Gastrocnemius medialis (tissue), 4 donors: ENCODE measurements at regions not wholly inside any gene's neighbourhood (a gene's known extent, or its start where the extent isn't known, plus 50 kb on each side); places are given as distances from the start of the nearest gene placed in this dataset.

Experiments used
- ATAC-seq, 2 donors: fragments of 150-250 bp; one replicate each; pipeline ENCODE4 v1.9.1; 2016
- DNase-seq, 2 donors: peaks; one replicate each; pipeline ENCODE4 v3.0.0-alpha.2; 2019
- H3K27ac ChIP-seq, 4 donors: fragments of 200-600 bp; sonication (generic); 1 replicate in 1 of 4; 2 replicates in 3 of 4; pipeline ENCODE4 v1.5.1; 2016 to 2018; ENCODE audit warnings: mild to moderate bottlenecking in 2 of 4, moderate library complexity in 1 of 4
- H3K27me3 ChIP-seq, 3 donors: fragments of 200-600 bp; sonication (generic) in 2 of 3; 1 replicate in 1 of 3; 2 replicates in 2 of 3; pipeline versions ENCODE4 v1.5.1 to v1.6.0; 2016 to 2019; ENCODE audit warnings: mild to moderate bottlenecking in 1 of 3, moderate library complexity in 1 of 3
- H3K36me3 ChIP-seq, 2 donors: fragments of 200-600 bp; sonication (generic) in 1 of 2; one replicate each; pipeline ENCODE4 v1.5.1; 2017 to 2018
- H3K4me1 ChIP-seq, 2 donors: fragments of 200-600 bp; sonication (generic) in 1 of 2; one replicate each; pipeline ENCODE4 v1.5.1; 2016 to 2017; ENCODE audit warnings: mild to moderate bottlenecking in 2 of 2
- H3K4me3 ChIP-seq, 4 donors: fragments of 200-600 bp; sonication (generic) in 3 of 4; 1 replicate in 1 of 4; 2 replicates in 3 of 4; pipeline ENCODE4 v1.5.1; 2016 to 2019; ENCODE audit warnings: mild to moderate bottlenecking in 2 of 4
- H3K9me3 ChIP-seq, 3 donors: fragments of 200-600 bp; sonication (generic) in 2 of 3; 1 replicate in 1 of 3; 2 replicates in 2 of 3; pipeline ENCODE4 v1.5.1; 2016 to 2019
- POLR2A ChIP-seq, 2 donors: fragments of 450-650 bp; IDR thresholded peaks; one replicate each; pipeline ENCODE4 v1.6.1; 2017; ENCODE audit warnings: antibody characterized with exemption in 2 of 2, mild to moderate bottlenecking in 2 of 2, moderate library complexity in 2 of 2
- in situ Hi-C, 4 donors: fragments of 200-750 bp; cut with MboI; loops; one replicate each; pipeline versions ENCODE4 v1.15.0 to v1.8.0; 2017; ENCODE audit warnings: low sequenced_read_pairs in 4 of 4
- intact Hi-C: fragments of 100-400 bp; cut with DNase I; formaldehyde crosslinking; loops from one replicate; pipeline ENCODE4 v1.15.1; 2023; ENCODE audit warnings: low total_unique reads
- TF ChIP-seq, protein P1 (sequence below), 5 experiments: fragments of 450-650 bp in 3 of 5; fragments of 200-600 bp in 2 of 5; sonication (generic) in 2 of 5; IDR thresholded peaks in 4 of 5; conservative IDR thresholded peaks in 1 of 5; 1 replicate in 4 of 5; 2 replicates in 1 of 5; pipeline ENCODE4 v1.5.1; 2016 to 2019; ENCODE audit warnings: antibody characterized with exemption in 5 of 5, mild to moderate bottlenecking in 3 of 5, moderate library complexity in 3 of 5

DNA sequence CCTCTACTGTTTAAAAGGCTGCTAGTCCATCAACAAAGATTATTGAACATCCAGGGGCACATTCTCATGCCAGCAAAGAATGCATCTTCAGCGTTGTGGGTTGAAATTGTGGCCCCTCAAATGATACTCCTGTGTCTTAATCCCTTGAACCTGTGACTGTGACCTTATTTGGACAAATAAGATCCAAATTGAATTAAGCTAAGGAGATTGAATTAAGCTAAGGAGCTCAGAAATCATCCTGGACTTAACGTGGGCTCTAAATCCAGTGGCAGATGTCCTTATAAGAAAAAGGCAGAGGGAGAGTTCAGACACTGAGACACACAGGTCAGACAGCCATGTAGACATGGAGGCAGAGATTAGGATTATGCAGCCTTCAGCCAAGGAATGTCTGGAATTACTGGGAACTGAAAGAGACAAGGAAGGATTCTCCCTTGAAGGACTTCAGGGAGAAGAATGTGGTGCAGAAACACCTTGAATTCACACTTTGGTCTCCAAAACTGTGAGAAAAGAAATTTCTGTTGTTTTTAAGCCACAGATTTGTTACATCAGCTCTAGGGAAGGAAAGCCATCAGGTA lies 57.3 kb upstream of the SLC24A5 start:
- TF ChIP-seq, protein P1, sequence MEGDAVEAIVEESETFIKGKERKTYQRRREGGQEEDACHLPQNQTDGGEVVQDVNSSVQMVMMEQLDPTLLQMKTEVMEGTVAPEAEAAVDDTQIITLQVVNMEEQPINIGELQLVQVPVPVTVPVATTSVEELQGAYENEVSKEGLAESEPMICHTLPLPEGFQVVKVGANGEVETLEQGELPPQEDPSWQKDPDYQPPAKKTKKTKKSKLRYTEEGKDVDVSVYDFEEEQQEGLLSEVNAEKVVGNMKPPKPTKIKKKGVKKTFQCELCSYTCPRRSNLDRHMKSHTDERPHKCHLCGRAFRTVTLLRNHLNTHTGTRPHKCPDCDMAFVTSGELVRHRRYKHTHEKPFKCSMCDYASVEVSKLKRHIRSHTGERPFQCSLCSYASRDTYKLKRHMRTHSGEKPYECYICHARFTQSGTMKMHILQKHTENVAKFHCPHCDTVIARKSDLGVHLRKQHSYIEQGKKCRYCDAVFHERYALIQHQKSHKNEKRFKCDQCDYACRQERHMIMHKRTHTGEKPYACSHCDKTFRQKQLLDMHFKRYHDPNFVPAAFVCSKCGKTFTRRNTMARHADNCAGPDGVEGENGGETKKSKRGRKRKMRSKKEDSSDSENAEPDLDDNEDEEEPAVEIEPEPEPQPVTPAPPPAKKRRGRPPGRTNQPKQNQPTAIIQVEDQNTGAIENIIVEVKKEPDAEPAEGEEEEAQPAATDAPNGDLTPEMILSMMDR (IDR thresholded peaks at IDR 0.05 in 4 of 5, conservative IDR thresholded peaks at IDR 0.05 in 1 of 5) = no peak
- no peak for TF ChIP-seq POLR2A (IDR thresholded peaks at IDR 0.05)
- no peak overlapping the region for H3K4me3 ChIP-seq
- ATAC-seq = no peak
- H3K4me1 ChIP-seq = no peaks in the 10 kb centered on the region
- no peaks in the 10 kb centered on the region for H3K9me3 ChIP-seq
- intact Hi-C loops (no loop called here), in situ Hi-C loops (no loop called here)
- no peaks in the 10 kb centered on the region for H3K36me3 ChIP-seq
- H3K27ac ChIP-seq = no peak overlapping the region
- H3K27me3 ChIP-seq = no peaks in the 10 kb centered on the region
- DNase-seq = no peak

GRCh38 chr15:48064421-48064820 lies 56.4 kb upstream of the SLC24A5 start:
- ATAC-seq = no peak
- TF ChIP-seq, protein P1 (IDR thresholded peaks at IDR 0.05 in 4 of 5, conservative IDR thresholded peaks at IDR 0.05 in 1 of 5) = no peak
- TF ChIP-seq POLR2A (IDR thresholded peaks at IDR 0.05) = no peak

GRCh38 chr15:48066456-48066855 lies 54.3 kb upstream of the SLC24A5 start:
- H3K4me1 ChIP-seq = no peaks in the 10 kb centered on the region
- H3K9me3 ChIP-seq = no peaks in the 10 kb centered on the region
- TF ChIP-seq POLR2A (IDR thresholded peaks at IDR 0.05) = no peak
- TF ChIP-seq, protein P1 (IDR thresholded peaks at IDR 0.05 in 4 of 5, conservative IDR thresholded peaks at IDR 0.05 in 1 of 5) = no peak
- intact Hi-C loops (no loop called here), in situ Hi-C loops (no loop called here)
- no peaks in the 10 kb centered on the region for H3K27me3 ChIP-seq
- no peak overlapping the region for H3K27ac ChIP-seq
- H3K36me3 ChIP-seq = no peaks in the 10 kb centered on the region
- no peak for ATAC-seq
- DNase-seq = no peak
- H3K4me3 ChIP-seq = no peak overlapping the region

More at GRCh38 chr15:48064421-48064820, 56.4 kb upstream of the SLC24A5 start:
- H3K4me3 ChIP-seq = no peak overlapping the region
- in situ Hi-C loops (no loop called here), intact Hi-C loops (no loop called here)
- no peaks in the 10 kb centered on the region for H3K9me3 ChIP-seq
- no peaks in the 10 kb centered on the region for H3K27me3 ChIP-seq
- no peak overlapping the region for H3K27ac ChIP-seq
- H3K4me1 ChIP-seq = no peaks in the 10 kb centered on the region
- DNase-seq = no peak
- H3K36me3 ChIP-seq = no peaks in the 10 kb centered on the region
